ENCODE measurements at regions not wholly inside any gene's neighbourhood (a gene's known extent, or its start where the extent isn't known, plus 50 kb on each side); places are given as distances from the start of the nearest gene placed in this dataset. TPM values are rescaled to one million over a fixed set of nuclear protein-coding genes. Genes with fewer than 3 reads are reported as not detected.
"Not testable (repeated sequence)": the region's sequence is repeated elsewhere in the genome, so short reads cannot be mapped to it uniquely, and the experiment has no call there.

- H3K9me3 Mint-ChIP-seq, result peaks cover 3 to 12% (median 9%) of the 10 kb centered on the region in 7 donors
- 83% methylated on average over 1 of the region's 2 CpGs for WGBS (ENCODE audit: insufficient coverage)
Measured at GRCh38 chr22:16177287-16177686, 415.3 kb downstream of the CCT8L2 start.

DNA sequence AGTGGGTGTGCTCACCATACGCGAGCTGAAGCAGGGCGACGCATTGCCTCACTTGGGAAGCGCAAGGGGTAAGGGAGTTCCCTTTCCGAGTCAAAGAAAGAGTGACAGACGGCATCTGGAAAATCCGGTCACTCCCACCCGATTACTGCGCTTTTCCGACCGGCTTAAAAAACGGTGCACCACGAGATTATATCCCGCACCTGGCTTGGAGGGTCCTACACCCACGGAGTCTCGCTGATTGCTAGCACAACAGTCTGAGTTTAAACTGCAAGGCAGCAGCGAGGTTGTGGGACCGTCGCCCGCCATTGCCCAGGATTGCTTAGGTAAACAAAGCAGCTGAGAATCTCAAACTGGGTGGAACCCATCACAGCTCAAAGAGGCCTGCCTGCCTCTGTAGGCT is 408.7 kb downstream of the CCT8L2 start:
- DNase-seq; H3K36me3 Mint-ChIP-seq; H3K79me2 ChIP-seq (ENCODE audit: insufficient read depth, low read length); H3K4me1 ChIP-seq (ENCODE audit: control insufficient read depth in 1 of 2, insufficient read depth in 2 of 2, low read length in 2 of 2); H3K9ac ChIP-seq (ENCODE audit: insufficient read depth, low read length, poor library complexity, severe bottlenecking); H3K27me3 Mint-ChIP-seq (ENCODE audit: low read depth in 3 of 3); H3K4me1 Mint-ChIP-seq; H3K27me3 ChIP-seq (ENCODE audit: control insufficient read depth in 2 of 2, insufficient read depth in 2 of 2, low read length in 2 of 2); H3K36me3 ChIP-seq (replicated peaks in 1 of 2; ENCODE audit: control insufficient read depth in 1 of 2, insufficient read depth in 2 of 2, low read length in 2 of 2); H3K4me3 ChIP-seq (replicated peaks in 1 of 3; ENCODE audit: low read depth in 2 of 3, low read length in 3 of 3); H3K4me2 ChIP-seq (replicated peaks; ENCODE audit: extremely low read depth, low read length, poor library complexity, severe bottlenecking); H3K27ac Mint-ChIP-seq; H2AFZ ChIP-seq (ENCODE audit: insufficient read depth, low read depth, low read length, poor library complexity, severe bottlenecking); H3K4me3 Mint-ChIP-seq; H3K27ac ChIP-seq (ENCODE audit: low read depth in 1 of 2, low read length in 2 of 2); intact Hi-C loops (cut with micrococcal nuclease); H4K20me1 ChIP-seq (ENCODE audit: insufficient read depth, low read length): not testable (repeated sequence)
- peaks cover 4 to 33% (median 18%) of the 10 kb centered on the region in 7 donors for H3K9me3 Mint-ChIP-seq
- peaks cover 14% of the 10 kb centered on the region in 2 donors for H3K9me3 ChIP-seq (replicated peaks in 1 of 2; ENCODE audit: control insufficient read depth in 1 of 2, insufficient read depth in 1 of 2, low read length in 2 of 2)
- WGBS (ENCODE audit: insufficient coverage), result 84% methylated on average over 15 of the region's 21 CpGs

More at GRCh38 chr22:16177287-16177686, 415.3 kb downstream of the CCT8L2 start:
- H3K27ac ChIP-seq (ENCODE audit: low read depth in 1 of 2, low read length in 2 of 2); H3K79me2 ChIP-seq (ENCODE audit: insufficient read depth, low read length); H3K27me3 Mint-ChIP-seq (ENCODE audit: low read depth in 3 of 3); H3K27ac Mint-ChIP-seq; intact Hi-C loops (cut with micrococcal nuclease); H3K36me3 Mint-ChIP-seq; H2AFZ ChIP-seq (ENCODE audit: insufficient read depth, low read depth, low read length, poor library complexity, severe bottlenecking); H4K20me1 ChIP-seq (ENCODE audit: insufficient read depth, low read length); H3K9me3 ChIP-seq (replicated peaks in 1 of 2; ENCODE audit: control insufficient read depth in 1 of 2, insufficient read depth in 1 of 2, low read length in 2 of 2); H3K4me1 Mint-ChIP-seq; H3K4me3 Mint-ChIP-seq; H3K9ac ChIP-seq (ENCODE audit: insufficient read depth, low read length, poor library complexity, severe bottlenecking); H3K36me3 ChIP-seq (replicated peaks in 1 of 2; ENCODE audit: control insufficient read depth in 1 of 2, insufficient read depth in 2 of 2, low read length in 2 of 2); H3K4me1 ChIP-seq (ENCODE audit: control insufficient read depth in 1 of 2, insufficient read depth in 2 of 2, low read length in 2 of 2); H3K4me2 ChIP-seq (replicated peaks; ENCODE audit: extremely low read depth, low read length, poor library complexity, severe bottlenecking); H3K4me3 ChIP-seq (replicated peaks in 1 of 3; ENCODE audit: low read depth in 2 of 3, low read length in 3 of 3); DNase-seq; H3K27me3 ChIP-seq (ENCODE audit: control insufficient read depth in 2 of 2, insufficient read depth in 2 of 2, low read length in 2 of 2): not testable (repeated sequence)

Small RNA genes in the stretch of these regions (small RNA-seq; reads per million reads assigned to genes)
- not detected for gene RF00026 (ENCODE audit: insufficient read length, low read depth)

Data from CD14-positive monocyte (primary cell).